ENCODE measurements at regions not wholly inside any gene's neighbourhood (a gene's known extent, or its start where the extent isn't known, plus 50 kb on each side); places are given as distances from the start of the nearest gene placed in this dataset.
A peak's percentile ranks its signal among the peaks of the same experiment; 100 is the strongest.

DNA sequence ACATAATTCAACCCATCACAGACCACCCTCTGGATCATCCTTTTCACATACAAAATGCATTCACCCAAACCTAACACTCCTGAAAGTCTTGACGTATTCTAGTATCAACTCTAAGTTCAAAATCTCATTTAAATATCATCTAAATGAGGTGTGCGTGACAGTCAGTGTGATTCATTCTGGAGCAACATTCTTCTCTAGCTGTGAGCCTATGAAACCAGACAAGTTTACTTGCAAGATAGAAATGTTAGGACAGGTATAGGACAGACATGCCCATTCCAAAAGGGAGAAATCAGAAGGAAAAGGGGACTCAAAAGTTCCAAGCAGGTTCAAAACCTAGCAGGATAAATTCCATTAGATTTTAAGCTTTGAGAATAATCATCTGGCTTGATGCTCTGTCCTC is 329.7 kb downstream of the CD83 start:
- H3K27ac Mint-ChIP-seq = no peak overlapping the region
- DNase-seq = no peak
- peaks cover 19% of the 10 kb centered on the region for H3K36me3 Mint-ChIP-seq
- no peak for ATAC-seq
- no peak overlapping the region for H3K4me3 Mint-ChIP-seq
- peaks cover 36% of the 10 kb centered on the region for H3K4me1 Mint-ChIP-seq
- H3K9me3 Mint-ChIP-seq (ENCODE audit: low read depth) = peaks cover 4% of the 10 kb centered on the region
- H3K27me3 Mint-ChIP-seq = no peaks in the 10 kb centered on the region
- CTCF ChIA-PET = interaction anchor here (0.8 kb wide), 1 partner anchor 15 kb away, joined by 3 read pairs; no protein-coding TSS in a partner anchor

- Mint-ChIP-seq H3K27ac (no peak overlapping the region), H3K36me3 (peaks cover 19% of the 10 kb centered on the region), H3K4me1 (peaks cover 45% of the 10 kb centered on the region), H3K4me3 (no peak overlapping the region), H3K9me3 (ENCODE audit: low read depth) (peaks cover 4% of the 10 kb centered on the region), H3K27me3 (no peaks in the 10 kb centered on the region)
- no peak for DNase-seq
- ATAC-seq = no peak
- CTCF ChIA-PET = no interaction called here
Measured at GRCh38 chr6:14448246-14448645, 330.7 kb downstream of the CD83 start.

DNA sequence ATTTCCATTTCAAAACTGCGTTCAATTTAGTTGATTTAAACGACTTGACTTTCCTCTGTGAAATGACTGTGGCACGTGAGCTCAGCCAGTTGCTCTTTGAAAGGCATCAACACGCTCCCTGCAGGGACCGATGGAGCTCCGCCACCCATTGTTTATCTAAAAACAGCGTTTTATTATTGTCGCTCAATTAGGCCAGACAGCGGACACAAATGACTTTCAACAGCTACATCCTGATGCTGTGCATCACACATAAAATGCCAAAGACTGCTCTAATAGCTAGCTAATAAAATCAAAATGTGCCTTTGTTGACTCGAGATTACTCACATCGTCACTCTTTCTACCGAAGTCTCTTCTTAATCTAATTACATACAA is 332.5 kb downstream of the CD83 start:
- peaks cover 19% of the 10 kb centered on the region for H3K36me3 Mint-ChIP-seq
- no peak overlapping the region for H3K4me3 Mint-ChIP-seq
- no peak overlapping the region for H3K27ac Mint-ChIP-seq
- no peaks in the 10 kb centered on the region for H3K27me3 Mint-ChIP-seq
- ATAC-seq = no peak
- H3K9me3 Mint-ChIP-seq (ENCODE audit: low read depth) = peaks cover 4% of the 10 kb centered on the region
- CTCF ChIA-PET = interaction anchor here (0.9 kb wide), 1 partner anchor 239 kb away, joined by 3 read pairs; no protein-coding TSS in a partner anchor
- DNase-seq = no peak
- H3K4me1 Mint-ChIP-seq = peaks cover 64% of the 10 kb centered on the region

DNA sequence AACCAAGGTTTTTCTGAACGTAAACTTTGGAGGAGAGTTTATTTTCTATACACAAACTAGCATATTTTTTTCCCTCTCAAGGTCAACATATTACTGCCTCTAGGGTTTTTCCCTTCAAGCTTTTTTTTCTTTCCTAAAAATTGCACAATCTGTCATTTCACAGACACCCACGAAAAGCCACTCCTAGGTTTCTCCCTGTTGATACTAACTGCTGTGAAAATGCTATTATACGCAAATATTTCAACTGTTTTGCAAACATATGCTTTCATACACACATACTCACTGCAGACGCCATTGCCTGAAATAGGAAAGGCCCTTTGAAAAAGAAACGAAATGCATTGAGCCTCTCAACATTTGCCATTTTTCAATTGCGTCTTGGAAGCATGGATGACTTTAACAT is 333.0 kb downstream of the CD83 start:
- ATAC-seq (no peak), DNase-seq (no peak)
- CTCF ChIA-PET = interaction anchor here (0.9 kb wide), 1 partner anchor 239 kb away, joined by 3 read pairs; no protein-coding TSS in a partner anchor
- Mint-ChIP-seq H3K4me1 (peaks cover 68% of the 10 kb centered on the region), H3K9me3 (ENCODE audit: low read depth) (peaks cover 4% of the 10 kb centered on the region), H3K4me3 (no peak overlapping the region), H3K27ac (no peak overlapping the region), H3K36me3 (peaks cover 19% of the 10 kb centered on the region), H3K27me3 (no peaks in the 10 kb centered on the region)

- Mint-ChIP-seq H3K27ac (no peak overlapping the region), H3K4me1 (peaks cover 68% of the 10 kb centered on the region), H3K4me3 (no peak overlapping the region), H3K36me3 (peaks cover 16% of the 10 kb centered on the region), H3K27me3 (no peaks in the 10 kb centered on the region), H3K9me3 (ENCODE audit: low read depth) (peaks cover 4% of the 10 kb centered on the region)
- CTCF ChIA-PET = no interaction called here
- ATAC-seq (no peak), DNase-seq (no peak)
Measured at GRCh38 chr6:14451594-14452374, 334.2 kb downstream of the CD83 start.

DNA sequence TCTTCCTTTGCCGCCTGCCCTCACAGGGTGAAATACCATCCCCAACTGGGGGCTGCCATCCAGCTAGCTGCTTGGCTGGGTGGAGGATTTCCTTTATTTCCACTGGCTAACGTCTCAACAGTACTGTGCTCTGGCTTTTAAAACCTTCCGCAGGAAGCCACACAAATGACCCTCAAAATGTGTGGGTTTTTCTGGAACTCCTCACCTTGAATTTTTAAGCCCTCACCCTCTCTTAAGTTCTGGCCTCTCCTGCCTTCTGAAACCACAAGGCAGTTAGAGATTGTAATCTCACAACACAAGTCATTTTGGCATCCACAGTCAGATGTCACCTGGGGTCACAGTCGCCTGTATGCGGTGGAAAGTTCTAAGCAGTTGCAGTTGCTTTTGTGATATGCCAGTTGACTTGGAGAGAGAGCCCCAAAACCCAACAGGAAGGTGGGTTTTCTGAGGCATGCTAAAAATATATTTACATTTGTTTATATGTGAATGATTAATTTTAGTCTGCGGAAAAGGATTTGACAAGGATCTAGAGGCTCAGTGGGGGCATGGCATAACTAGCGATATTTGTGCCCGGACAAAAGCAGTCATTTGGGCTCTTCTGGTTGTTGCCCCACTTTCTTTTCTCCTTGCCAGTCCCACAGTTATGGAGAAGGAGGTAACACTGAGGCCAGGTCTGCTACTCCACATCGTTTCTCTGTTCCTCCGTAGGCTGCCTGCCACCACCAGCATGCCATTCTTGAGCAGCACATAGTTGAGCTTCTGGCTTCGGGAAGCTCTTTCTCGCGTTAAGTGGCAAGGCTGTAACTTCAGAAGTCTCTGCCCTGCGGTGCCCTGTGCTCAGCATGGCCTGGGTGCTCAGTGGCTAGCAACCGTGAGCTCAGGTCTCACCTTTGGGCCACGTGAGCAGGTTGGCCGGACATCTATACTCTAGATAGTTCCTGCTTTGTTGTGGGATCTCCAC is 335.3 kb downstream of the CD83 start:
- CTCF ChIA-PET = interaction anchor here (0.8 to 0.9 kb wide), 2 partner anchors 241 to 258 kb away, joined by 3 to 4 read pairs; no protein-coding TSS in a partner anchor

GRCh38 chr6:14453712-14454472 is 336.3 kb downstream of the CD83 start:
- Mint-ChIP-seq H3K27ac (peak overlapping the region; percentile 84), H3K27me3 (no peaks in the 10 kb centered on the region), H3K4me1 (peaks cover 65% of the 10 kb centered on the region), H3K9me3 (ENCODE audit: low read depth) (no peaks in the 10 kb centered on the region), H3K4me3 (peak overlapping the region; percentile 45), H3K36me3 (no peaks in the 10 kb centered on the region)
- no peak for DNase-seq
- CTCF ChIA-PET = interaction anchor here (0.8 to 1.5 kb wide), 3 partner anchors 17 to 257 kb away, joined by 3 to 4 read pairs (median 3); no protein-coding TSS in a partner anchor
- ATAC-seq = no peak

More for the DNA sequence above, 335.3 kb downstream of the CD83 start:
- DNase-seq = peak; percentile 92
- H3K9me3 Mint-ChIP-seq (ENCODE audit: low read depth) = peaks cover under 1% of the 10 kb centered on the region
- H3K4me3 Mint-ChIP-seq = peak overlapping the region; percentile 45
- H3K27me3 Mint-ChIP-seq = no peaks in the 10 kb centered on the region
- peaks cover 68% of the 10 kb centered on the region for H3K4me1 Mint-ChIP-seq
- H3K36me3 Mint-ChIP-seq = peaks cover 9% of the 10 kb centered on the region
- peak; percentile 76 for ATAC-seq
- H3K27ac Mint-ChIP-seq = peak overlapping the region; percentile 84

- CTCF ChIA-PET = interaction anchor here (1.5 kb wide), 1 partner anchor 17 kb away, joined by 3 read pairs; no protein-coding TSS in a partner anchor
- peak; percentile 62 for DNase-seq
Measured at GRCh38 chr6:14454473-14454775, 336.9 kb downstream of the CD83 start.

GRCh38 chr6:14455427-14455826 is 337.9 kb downstream of the CD83 start:
- CTCF ChIA-PET = no interaction called here
- Mint-ChIP-seq H3K27me3 (no peaks in the 10 kb centered on the region), H3K9me3 (ENCODE audit: low read depth) (no peaks in the 10 kb centered on the region), H3K4me3 (no peak overlapping the region), H3K36me3 (peaks cover 2% of the 10 kb centered on the region), H3K27ac (no peak overlapping the region), H3K4me1 (peaks cover 50% of the 10 kb centered on the region)
- ATAC-seq (no peak), DNase-seq (no peak)

More at GRCh38 chr6:14454473-14454775, 336.9 kb downstream of the CD83 start:
- Mint-ChIP-seq H3K27ac (peak overlapping the region; percentile 71), H3K4me1 (peaks cover 60% of the 10 kb centered on the region), H3K4me3 (no peak overlapping the region), H3K9me3 (ENCODE audit: low read depth) (no peaks in the 10 kb centered on the region), H3K36me3 (no peaks in the 10 kb centered on the region), H3K27me3 (no peaks in the 10 kb centered on the region)
- no peak for ATAC-seq

DNA sequence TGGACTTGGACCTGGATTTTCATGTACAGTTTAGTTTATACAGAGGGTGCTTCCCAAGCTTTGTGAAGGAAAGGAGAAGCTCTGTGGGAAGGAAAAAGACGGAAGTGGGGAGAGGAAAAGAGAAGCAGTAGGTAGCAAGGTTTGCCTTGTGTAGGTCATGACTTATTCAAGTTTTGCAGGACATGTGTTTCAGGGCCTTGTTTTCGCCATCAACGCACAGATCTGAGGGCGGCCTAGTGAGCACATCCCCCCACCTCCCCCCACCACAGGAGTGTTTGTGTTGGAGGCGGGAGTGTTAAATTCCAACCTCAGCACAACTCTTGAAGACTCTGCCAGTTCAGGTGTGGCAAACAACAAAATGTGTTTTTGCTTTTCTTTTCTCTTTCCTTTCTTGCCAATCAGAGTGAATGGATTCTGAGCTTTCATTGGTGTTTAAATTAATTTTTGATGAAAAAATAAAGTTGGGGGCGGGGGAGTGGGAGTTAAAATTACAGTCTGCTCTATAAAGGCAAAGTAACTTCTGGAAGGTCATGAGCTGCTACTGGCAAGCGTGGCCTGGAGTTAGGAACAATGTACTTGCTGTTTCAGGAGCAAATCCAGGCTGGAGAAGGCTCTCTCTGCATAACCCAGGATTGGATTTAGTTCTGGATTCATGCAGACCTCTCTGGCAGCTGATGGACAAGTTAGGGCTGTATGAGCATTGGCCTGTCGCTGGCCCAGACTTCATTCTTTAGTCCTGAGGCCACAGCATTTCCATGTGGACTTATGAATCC is 338.5 kb downstream of the CD83 start:
- H3K27me3 Mint-ChIP-seq = no peaks in the 10 kb centered on the region
- no peak for ATAC-seq
- DNase-seq = no peak
- no peaks in the 10 kb centered on the region for H3K9me3 Mint-ChIP-seq (ENCODE audit: low read depth)
- H3K4me1 Mint-ChIP-seq = peaks cover 44% of the 10 kb centered on the region
- no peak overlapping the region for H3K27ac Mint-ChIP-seq
- peaks cover 2% of the 10 kb centered on the region for H3K36me3 Mint-ChIP-seq
- H3K4me3 Mint-ChIP-seq = no peak overlapping the region
- CTCF ChIA-PET = no interaction called here

GRCh38 chr6:14456941-14457340 is 339.4 kb downstream of the CD83 start:
- no peak for ATAC-seq
- H3K27ac Mint-ChIP-seq = no peak overlapping the region
- H3K9me3 Mint-ChIP-seq (ENCODE audit: low read depth) = no peaks in the 10 kb centered on the region
- H3K36me3 Mint-ChIP-seq = peaks cover 2% of the 10 kb centered on the region
- no peak overlapping the region for H3K4me3 Mint-ChIP-seq
- H3K4me1 Mint-ChIP-seq = peaks cover 35% of the 10 kb centered on the region
- CTCF ChIA-PET = no interaction called here
- no peaks in the 10 kb centered on the region for H3K27me3 Mint-ChIP-seq
- no peak for DNase-seq

- Mint-ChIP-seq H3K36me3 (peaks cover 6% of the 10 kb centered on the region), H3K9me3 (ENCODE audit: low read depth) (no peaks in the 10 kb centered on the region), H3K27me3 (peaks cover 4% of the 10 kb centered on the region), H3K27ac (no peak overlapping the region), H3K4me3 (no peak overlapping the region), H3K4me1 (peaks cover 27% of the 10 kb centered on the region)
- ATAC-seq (no peak), DNase-seq (no peak)
- CTCF ChIA-PET = no interaction called here
Measured at GRCh38 chr6:14458669-14459266, 341.2 kb downstream of the CD83 start.
